MCF 10A (cell line): ENCODE measurements at regions not wholly inside any gene's neighbourhood (a gene's known extent, or its start where the extent isn't known, plus 50 kb on each side); places are given as distances from the start of the nearest gene placed in this dataset.

Source experiments
- BruUV-seq: library from RNA; stranded (reverse); fragments of 400-500 nt; replicated peaks from 2 replicates; lab custom pipeline; 2021; lab: Mats Ljungman, UMichigan
- CTCF ChIA-PET: fragments of 300-600 bp; sonication (Branson Sonifier 250); formaldehyde crosslinking; extraction: SDS; loops from one replicate; lab custom pipeline; 2021; ENCODE audit warnings: antibody characterized with exemption, inconsistent platforms; lab: Yijun Ruan, JAX
- POLR2A ChIA-PET: fragments of 300-600, 350-650 bp; sonication (Branson Sonifier 250); formaldehyde crosslinking; extraction: SDS; loops from one replicate; lab custom pipeline; 2020; ENCODE audit warnings: antibody characterized with exemption, inconsistent platforms; lab: Yijun Ruan, JAX
- DNase-seq: peaks from one replicate; pipeline ENCODE4 v3.0.0-alpha.2; 2018; ENCODE audit not compliant: unreplicated experiment
- H3K27ac Mint-ChIP-seq: one replicate; pipeline ENCODE4 v1.8.0; 2022; ENCODE audit warnings: mild to moderate bottlenecking, low read depth, mixed read lengths; ENCODE audit not compliant: unreplicated experiment
- H3K27me3 Mint-ChIP-seq: one replicate; pipeline ENCODE4 v1.8.0; 2022; ENCODE audit warnings: mixed read lengths; ENCODE audit not compliant: insufficient read depth, unreplicated experiment
- H3K36me3 Mint-ChIP-seq: one replicate; pipeline ENCODE4 v1.8.0; 2022; ENCODE audit warnings: mild to moderate bottlenecking, moderate library complexity, mixed read lengths; ENCODE audit not compliant: insufficient read depth, unreplicated experiment
- H3K4me1 Mint-ChIP-seq: one replicate; pipeline ENCODE4 v1.8.0; 2022; ENCODE audit warnings: mixed read lengths; ENCODE audit not compliant: insufficient read depth, unreplicated experiment
- H3K4me3 Mint-ChIP-seq: one replicate; pipeline ENCODE4 v1.8.0; 2022; ENCODE audit warnings: mild to moderate bottlenecking, moderate library complexity, mixed read lengths; ENCODE audit not compliant: unreplicated experiment
- H3K9me3 Mint-ChIP-seq: one replicate; pipeline ENCODE4 v1.8.0; 2022; ENCODE audit warnings: mixed read lengths; ENCODE audit not compliant: unreplicated experiment
- intact Hi-C: fragments of 100-400 bp; cut with micrococcal nuclease; formaldehyde crosslinking; loops from 2 replicates; pipeline ENCODE4 v1.14.1; 2022
- TF ChIP-seq, protein P1 (sequence below): fragments of 200-600 bp; IDR thresholded peaks from one replicate; pipeline ENCODE4 v1.8.0; 2022; ENCODE audit warnings: antibody characterized with exemption, mild to moderate bottlenecking; ENCODE audit not compliant: unreplicated experiment

GRCh38 chr6:133757335-133757734 lies 131.6 kb upstream of the TCF21 start:
- intact Hi-C loops: no loop called here
- ChIA-PET CTCF (interaction anchor here (0.6 to 2.4 kb wide), 2 partner anchors 11 to 188 kb away, joined by 4 to 9 read pairs; no protein-coding TSS in a partner anchor), POLR2A (interaction anchor here (1.1 kb wide), 1 partner anchor 13 kb away, joined by 4 read pairs; no protein-coding TSS in a partner anchor)
- Mint-ChIP-seq H3K27me3 (no peaks in the 10 kb centered on the region), H3K9me3 (no peaks in the 10 kb centered on the region), H3K36me3 (no peaks in the 10 kb centered on the region), H3K4me1 (peaks cover 6% of the 10 kb centered on the region), H3K4me3 (no peak overlapping the region), H3K27ac (no peak overlapping the region)
- no TSS peak for BruUV-seq
- TF ChIP-seq, protein P1, sequence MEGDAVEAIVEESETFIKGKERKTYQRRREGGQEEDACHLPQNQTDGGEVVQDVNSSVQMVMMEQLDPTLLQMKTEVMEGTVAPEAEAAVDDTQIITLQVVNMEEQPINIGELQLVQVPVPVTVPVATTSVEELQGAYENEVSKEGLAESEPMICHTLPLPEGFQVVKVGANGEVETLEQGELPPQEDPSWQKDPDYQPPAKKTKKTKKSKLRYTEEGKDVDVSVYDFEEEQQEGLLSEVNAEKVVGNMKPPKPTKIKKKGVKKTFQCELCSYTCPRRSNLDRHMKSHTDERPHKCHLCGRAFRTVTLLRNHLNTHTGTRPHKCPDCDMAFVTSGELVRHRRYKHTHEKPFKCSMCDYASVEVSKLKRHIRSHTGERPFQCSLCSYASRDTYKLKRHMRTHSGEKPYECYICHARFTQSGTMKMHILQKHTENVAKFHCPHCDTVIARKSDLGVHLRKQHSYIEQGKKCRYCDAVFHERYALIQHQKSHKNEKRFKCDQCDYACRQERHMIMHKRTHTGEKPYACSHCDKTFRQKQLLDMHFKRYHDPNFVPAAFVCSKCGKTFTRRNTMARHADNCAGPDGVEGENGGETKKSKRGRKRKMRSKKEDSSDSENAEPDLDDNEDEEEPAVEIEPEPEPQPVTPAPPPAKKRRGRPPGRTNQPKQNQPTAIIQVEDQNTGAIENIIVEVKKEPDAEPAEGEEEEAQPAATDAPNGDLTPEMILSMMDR: no peak
- no peak for DNase-seq

- Mint-ChIP-seq H3K27me3 (no peaks in the 10 kb centered on the region), H3K9me3 (no peaks in the 10 kb centered on the region), H3K27ac (no peak overlapping the region), H3K36me3 (no peaks in the 10 kb centered on the region), H3K4me3 (no peak overlapping the region), H3K4me1 (peaks cover 9% of the 10 kb centered on the region)
- TF ChIP-seq, protein P1: no peak
- no peak for DNase-seq
- POLR2A ChIA-PET: interaction anchor here (0.6 kb wide), 1 partner anchor 11 kb away, joined by 4 read pairs; no protein-coding TSS in a partner anchor
- no TSS peak for BruUV-seq
- intact Hi-C loops: no loop called here
- CTCF ChIA-PET: interaction anchor here (0.7 to 1.0 kb wide), 2 partner anchors 10 to 190 kb away, joined by 3 read pairs; no protein-coding TSS in a partner anchor
Observed at GRCh38 chr6:133758815-133759335, 130.0 kb upstream of the TCF21 start.

DNA sequence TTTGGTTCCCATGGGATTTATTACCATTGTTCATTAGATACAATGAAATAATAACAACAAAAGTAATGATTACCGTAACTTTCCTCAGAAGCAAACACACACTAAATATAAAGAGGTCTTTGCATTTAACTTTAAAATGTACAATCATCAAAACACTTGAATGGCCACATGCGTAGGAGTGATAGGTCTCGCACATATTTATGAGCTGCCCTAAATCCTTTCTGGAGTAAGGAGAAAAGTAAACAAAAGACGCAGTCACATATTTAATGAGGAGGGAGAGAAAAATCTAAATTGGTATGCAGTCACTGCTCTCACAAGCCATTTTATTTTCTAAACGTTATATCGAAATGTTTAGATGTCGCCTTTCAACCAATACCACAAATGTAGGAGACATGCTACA lies 129.4 kb upstream of the TCF21 start:
- no peak for DNase-seq
- ChIA-PET POLR2A (no interaction called here), CTCF (no interaction called here)
- no peaks in the 10 kb centered on the region for H3K36me3 Mint-ChIP-seq
- H3K4me1 Mint-ChIP-seq: peaks cover 15% of the 10 kb centered on the region
- BruUV-seq: no TSS peak
- H3K27ac Mint-ChIP-seq: no peak overlapping the region
- H3K9me3 Mint-ChIP-seq: no peaks in the 10 kb centered on the region
- TF ChIP-seq, protein P1: no peak
- no peaks in the 10 kb centered on the region for H3K27me3 Mint-ChIP-seq
- no peak overlapping the region for H3K4me3 Mint-ChIP-seq
- intact Hi-C loops: no loop called here

GRCh38 chr6:133761706-133762105 lies 127.2 kb upstream of the TCF21 start:
- BruUV-seq: no TSS peak
- intact Hi-C loops: loop anchor here (5.0 kb wide), 1 partner anchor 194 kb away; no protein-coding TSS in a partner anchor
- no peaks in the 10 kb centered on the region for H3K9me3 Mint-ChIP-seq
- ChIA-PET POLR2A (interaction anchor here (0.6 to 0.7 kb wide), 2 partner anchors 134 to 1315 kb away, joined by 3 read pairs; no protein-coding TSS in a partner anchor), CTCF (interaction anchor here (0.6 to 1.1 kb wide), 2 partner anchors 21 to 56 kb away, joined by 3 to 7 read pairs; no protein-coding TSS in a partner anchor)
- H3K27me3 Mint-ChIP-seq: no peaks in the 10 kb centered on the region
- DNase-seq: no peak
- no peak overlapping the region for H3K4me3 Mint-ChIP-seq
- no peak overlapping the region for H3K27ac Mint-ChIP-seq
- H3K4me1 Mint-ChIP-seq: peaks cover 16% of the 10 kb centered on the region
- no peaks in the 10 kb centered on the region for H3K36me3 Mint-ChIP-seq
- TF ChIP-seq, protein P1: no peak
